ENCODE measurements at regions not wholly inside any gene's neighbourhood (a gene's known extent, or its start where the extent isn't known, plus 50 kb on each side); places are given as distances from the start of the nearest gene placed in this dataset.

- H3K79me2 ChIP-seq (ENCODE audit: insufficient read depth, low read length), result no peaks in the 10 kb centered on the region
- ATAC-seq, result no peak
- BruUV-seq (replicated peaks), result no TSS peak
- no peaks in the 10 kb centered on the region for H3K4me1 ChIP-seq (ENCODE audit: insufficient read depth, low read length)
- H3K36me3 ChIP-seq (replicated peaks in 1 of 2; ENCODE audit: control insufficient read depth in 1 of 2, insufficient read depth in 2 of 2, low read length in 2 of 2), result no peaks in the 10 kb centered on the region
- TF ChIP-seq ZNF503 (CRISPR knock-in tag; IDR thresholded peaks at IDR 0.05) (no peak), ZNF597 (CRISPR knock-in tag; IDR thresholded peaks at IDR 0.05) (no peak), KMT2B (CRISPR knock-in tag; IDR thresholded peaks at IDR 0.05) (no peak), GATA4 (IDR thresholded peaks at IDR 0.05; ENCODE audit: borderline replicate concordance, low read depth) (no peak), XRCC5 (optimal IDR thresholded peaks at IDR 0.05; ENCODE audit: low read length) (no peak), FIP1L1 (IDR thresholded peaks at IDR 0.05; ENCODE audit: borderline replicate concordance, insufficient read depth, low read depth, low read length) (no peak), MEF2D (CRISPR knock-in tag; IDR thresholded peaks at IDR 0.05) (no peak), ZNF546 (CRISPR knock-in tag; conservative IDR thresholded peaks at IDR 0.05) (no peak)
- CTCF ChIA-PET (ENCODE audit: low intra/inter-chr PET ratio, low total read pairs), result no interaction called here
- H3K9ac ChIP-seq (ENCODE audit: insufficient read depth, low read depth, low read length), result no peak overlapping the region
- H3K4me3 ChIP-seq (replicated peaks in 1 of 3; ENCODE audit: insufficient read depth in 1 of 3, low read depth in 2 of 3, low read length in 3 of 3), result no peak overlapping the region
- FAIRE-seq, result no peak
- in situ Hi-C loops (cut with HindIII; ENCODE audit: extremely low pct_ligation_motif_present, low pct_unique_long_range_greater_than_20kb), result no loop called here
- no peak overlapping the region for H2AFZ ChIP-seq (ENCODE audit: low read length)
- H3K9me3 ChIP-seq (ENCODE audit: low read length), result no peaks in the 10 kb centered on the region
- POLR2A ChIA-PET, result no interaction called here
- intact Hi-C loops (cut with micrococcal nuclease; ENCODE audit: unreplicated experiment), result no loop called here
- H3K27ac ChIP-seq (ENCODE audit: extremely low read length, insufficient read depth, low read length), result no peak overlapping the region
- H3K27me3 ChIP-seq (ENCODE audit: control insufficient read depth in 1 of 2, insufficient read depth in 2 of 2, low read length in 2 of 2), result no peaks in the 10 kb centered on the region
- WGBS (ENCODE audit: low lambda C conversion rate), result 6% methylated on average over 2 of the region's 2 CpGs
- H4K20me1 ChIP-seq (ENCODE audit: insufficient read depth, low read length), result no peaks in the 10 kb centered on the region
- no peak for DNase-seq (ENCODE audit: low spot score)
- no peak overlapping the region for H3K4me2 ChIP-seq (ENCODE audit: low read depth, low read length)
These were observed 553.7 kb downstream of the FGF13 start for GRCh38 chrX:138157850-138158249.
